Calu3 (cell line): ENCODE measurements at regions not wholly inside any gene's neighbourhood (a gene's known extent, or its start where the extent isn't known, plus 50 kb on each side); places are given as distances from the start of the nearest gene placed in this dataset.

ENCODE experiments used
- BruUV-seq: library from RNA; stranded (reverse); fragments of 400-500 nt; replicated peaks from 2 replicates; lab custom pipeline; 2021; lab: Mats Ljungman, UMichigan
- CTCF ChIA-PET: fragments of 300-600 bp; sonication (Branson Sonifier 250); formaldehyde crosslinking; loops from one replicate; lab custom pipeline; 2022; ENCODE audit warnings: antibody characterized with exemption; lab: Charles Lee
- DNase-seq: peaks from one replicate; pipeline ENCODE4 v3.0.0; 2022
- H3K27ac Mint-ChIP-seq: one replicate; pipeline ENCODE4 v1.8.0; 2022; ENCODE audit warnings: mixed read lengths; ENCODE audit not compliant: unreplicated experiment
- H3K27me3 Mint-ChIP-seq: one replicate; pipeline ENCODE4 v1.8.0; 2022; ENCODE audit warnings: mixed read lengths; ENCODE audit not compliant: unreplicated experiment
- H3K36me3 Mint-ChIP-seq: one replicate; pipeline ENCODE4 v1.8.0; 2022; ENCODE audit warnings: mild to moderate bottlenecking, moderate library complexity, mixed read lengths; ENCODE audit not compliant: insufficient read depth, unreplicated experiment
- H3K4me1 Mint-ChIP-seq: one replicate; pipeline ENCODE4 v1.8.0; 2022; ENCODE audit warnings: mild to moderate bottlenecking, low read depth, mixed read lengths; ENCODE audit not compliant: unreplicated experiment
- H3K4me3 Mint-ChIP-seq: one replicate; pipeline ENCODE4 v1.8.0; 2022; ENCODE audit warnings: mild to moderate bottlenecking, low read depth, moderate library complexity, mixed read lengths; ENCODE audit not compliant: unreplicated experiment
- H3K9me3 Mint-ChIP-seq: one replicate; pipeline ENCODE4 v1.8.0; 2022; ENCODE audit warnings: low read depth, mixed read lengths; ENCODE audit not compliant: unreplicated experiment
- CTCF ChIP-seq: fragments of 200-600 bp; IDR thresholded peaks from one replicate; pipeline ENCODE4 v1.8.0; 2022; ENCODE audit warnings: antibody characterized with exemption; ENCODE audit not compliant: unreplicated experiment
- intact Hi-C: fragments of 100-400 bp; cut with micrococcal nuclease; formaldehyde crosslinking; loops from one replicate; pipeline ENCODE4 v1.10.0; 2022; ENCODE audit not compliant: unreplicated experiment

- no peaks in the 10 kb centered on the region for H3K4me1 Mint-ChIP-seq
- peaks cover 15% of the 10 kb centered on the region for H3K9me3 Mint-ChIP-seq
- intact Hi-C loops, result no loop called here
- H3K36me3 Mint-ChIP-seq, result no peaks in the 10 kb centered on the region
- no peaks in the 10 kb centered on the region for H3K27me3 Mint-ChIP-seq
- H3K27ac Mint-ChIP-seq, result no peak overlapping the region
- TF ChIP-seq CTCF, result no peak
- no peak for DNase-seq
- no TSS peak for BruUV-seq
- CTCF ChIA-PET, result no interaction called here
- no peak overlapping the region for H3K4me3 Mint-ChIP-seq
Measured at GRCh38 chr5:165157219-165157618, 1651.8 kb downstream of the MAT2B start.

GRCh38 chr5:165161204-165161603, 1655.8 kb downstream of the MAT2B start:
- TF ChIP-seq CTCF, result no peak
- H3K4me3 Mint-ChIP-seq, result no peak overlapping the region
- DNase-seq, result no peak
- intact Hi-C loops, result no loop called here
- no TSS peak for BruUV-seq
- no peaks in the 10 kb centered on the region for H3K27me3 Mint-ChIP-seq
- peaks cover 16% of the 10 kb centered on the region for H3K9me3 Mint-ChIP-seq
- H3K36me3 Mint-ChIP-seq, result no peaks in the 10 kb centered on the region
- H3K4me1 Mint-ChIP-seq, result no peaks in the 10 kb centered on the region
- CTCF ChIA-PET, result no interaction called here
- no peak overlapping the region for H3K27ac Mint-ChIP-seq

GRCh38 chr5:165163861-165164260, 1658.4 kb downstream of the MAT2B start:
- no peak overlapping the region for H3K4me3 Mint-ChIP-seq
- H3K27ac Mint-ChIP-seq, result no peak overlapping the region
- CTCF ChIA-PET, result no interaction called here
- DNase-seq, result no peak
- H3K27me3 Mint-ChIP-seq, result no peaks in the 10 kb centered on the region
- H3K9me3 Mint-ChIP-seq, result peaks cover 11% of the 10 kb centered on the region
- TF ChIP-seq CTCF, result no peak
- no peaks in the 10 kb centered on the region for H3K36me3 Mint-ChIP-seq
- no TSS peak for BruUV-seq
- intact Hi-C loops, result loop anchor here (1.0 kb wide), 1 partner anchor 35 kb away; no protein-coding TSS in a partner anchor
- H3K4me1 Mint-ChIP-seq, result no peaks in the 10 kb centered on the region

DNA sequence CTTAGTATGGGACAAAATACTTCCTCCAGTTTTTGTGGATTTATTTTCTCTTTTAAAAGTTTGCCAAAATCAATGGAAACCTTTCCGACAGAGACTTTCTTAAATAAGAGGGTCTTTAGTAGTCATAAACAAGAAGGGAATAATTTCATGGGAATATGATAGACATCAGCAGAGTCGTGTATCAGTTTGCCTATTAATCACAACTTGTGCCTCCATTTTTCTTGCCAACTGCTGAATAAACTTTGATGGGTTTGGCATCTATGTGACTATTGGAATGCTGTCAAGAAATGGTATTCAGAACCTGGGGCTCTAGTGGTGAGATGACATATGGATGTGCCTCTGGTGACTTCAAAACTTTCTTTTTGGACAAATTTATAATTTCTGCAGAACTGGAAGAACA, 1668.2 kb downstream of the MAT2B start:
- Mint-ChIP-seq H3K4me3 (no peak overlapping the region), H3K27me3 (no peaks in the 10 kb centered on the region), H3K27ac (no peak overlapping the region), H3K4me1 (no peaks in the 10 kb centered on the region), H3K9me3 (peaks cover 12% of the 10 kb centered on the region), H3K36me3 (no peaks in the 10 kb centered on the region)
- intact Hi-C loops, result no loop called here
- CTCF ChIA-PET, result no interaction called here
- TF ChIP-seq CTCF, result no peak
- no peak for DNase-seq
- BruUV-seq, result no TSS peak
